ENCODE measurements at regions not wholly inside any gene's neighbourhood (a gene's known extent, or its start where the extent isn't known, plus 50 kb on each side); places are given as distances from the start of the nearest gene placed in this dataset.

DNA sequence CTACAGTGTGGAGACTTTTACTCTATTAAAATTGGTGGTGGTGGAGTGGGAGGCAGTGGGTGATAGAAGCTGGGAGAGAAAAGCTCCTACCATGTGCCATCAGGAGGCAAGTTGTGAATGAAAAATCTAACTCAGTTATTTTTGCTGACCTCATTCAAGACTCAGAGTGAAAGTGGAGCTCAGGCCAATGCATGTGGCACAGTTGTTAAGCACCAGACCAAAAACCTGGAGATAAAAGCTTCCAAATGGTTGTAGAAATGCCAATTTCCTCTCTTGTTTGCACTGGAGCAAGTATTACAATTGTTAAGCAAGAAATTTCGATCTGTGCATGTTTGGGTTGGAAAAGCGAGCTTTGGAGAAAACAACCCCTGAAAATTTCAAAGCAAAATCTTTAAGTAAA is 81.5 kb upstream of the PRICKLE2 start:
- TF ChIP-seq, protein P1, sequence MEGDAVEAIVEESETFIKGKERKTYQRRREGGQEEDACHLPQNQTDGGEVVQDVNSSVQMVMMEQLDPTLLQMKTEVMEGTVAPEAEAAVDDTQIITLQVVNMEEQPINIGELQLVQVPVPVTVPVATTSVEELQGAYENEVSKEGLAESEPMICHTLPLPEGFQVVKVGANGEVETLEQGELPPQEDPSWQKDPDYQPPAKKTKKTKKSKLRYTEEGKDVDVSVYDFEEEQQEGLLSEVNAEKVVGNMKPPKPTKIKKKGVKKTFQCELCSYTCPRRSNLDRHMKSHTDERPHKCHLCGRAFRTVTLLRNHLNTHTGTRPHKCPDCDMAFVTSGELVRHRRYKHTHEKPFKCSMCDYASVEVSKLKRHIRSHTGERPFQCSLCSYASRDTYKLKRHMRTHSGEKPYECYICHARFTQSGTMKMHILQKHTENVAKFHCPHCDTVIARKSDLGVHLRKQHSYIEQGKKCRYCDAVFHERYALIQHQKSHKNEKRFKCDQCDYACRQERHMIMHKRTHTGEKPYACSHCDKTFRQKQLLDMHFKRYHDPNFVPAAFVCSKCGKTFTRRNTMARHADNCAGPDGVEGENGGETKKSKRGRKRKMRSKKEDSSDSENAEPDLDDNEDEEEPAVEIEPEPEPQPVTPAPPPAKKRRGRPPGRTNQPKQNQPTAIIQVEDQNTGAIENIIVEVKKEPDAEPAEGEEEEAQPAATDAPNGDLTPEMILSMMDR (IDR thresholded peaks at IDR 0.05): no peak
- TF ChIP-seq POLR2A (IDR thresholded peaks at IDR 0.05): no peak
- intact Hi-C loops (cut with DNase I; ENCODE audit: low total_unique reads): no loop called here
- WGBS, 2 donors: 67 to 69% methylated on average over 2 of the region's 2 CpGs
- DNase-seq (ENCODE audit: low spot score in 2 of 2): no peak
- H3K4me3 ChIP-seq (ENCODE audit: low read depth, poor library complexity, severe bottlenecking): no peak overlapping the region

GRCh38 chr3:64305731-64306130 is 80.5 kb upstream of the PRICKLE2 start:
- H3K4me3 ChIP-seq (ENCODE audit: low read depth, poor library complexity, severe bottlenecking): no peak overlapping the region
- TF ChIP-seq, protein P1 (IDR thresholded peaks at IDR 0.05): no peak
- no peak for TF ChIP-seq POLR2A (IDR thresholded peaks at IDR 0.05)
- intact Hi-C loops (cut with DNase I; ENCODE audit: low total_unique reads): no loop called here
- no peak for DNase-seq (ENCODE audit: low spot score in 2 of 2)
- 88 to 98% methylated on average over 1 of the region's 1 CpG for WGBS, 2 donors

DNA sequence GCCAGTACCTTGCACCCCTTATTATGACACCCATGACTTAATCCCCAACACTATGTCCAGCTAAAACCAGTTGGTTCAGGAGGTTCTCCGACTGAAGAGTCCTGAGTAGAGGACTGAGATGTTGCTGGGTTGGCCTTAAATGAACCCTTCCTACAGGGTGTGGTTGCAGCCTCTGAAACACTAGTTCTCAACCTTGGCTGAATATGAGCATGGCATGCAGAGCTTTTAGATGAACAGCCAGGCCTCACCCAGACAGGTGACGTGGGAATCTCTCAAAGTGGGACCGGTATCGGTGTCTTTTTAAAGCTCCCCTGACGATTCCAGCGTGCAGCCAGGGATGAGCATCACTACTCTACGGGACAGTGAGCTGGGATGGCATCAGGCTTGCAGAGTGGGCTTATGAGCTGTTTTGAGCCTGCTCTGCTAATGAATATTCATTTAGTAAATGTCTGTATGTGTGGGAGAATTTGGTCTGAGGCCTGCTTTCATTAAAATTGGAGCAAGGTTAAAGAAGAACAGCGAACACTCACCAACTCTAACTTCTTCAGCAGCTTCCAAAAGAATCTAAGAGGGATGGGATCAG is 79.7 kb upstream of the PRICKLE2 start:
- no peak for TF ChIP-seq POLR2A (IDR thresholded peaks at IDR 0.05)
- TF ChIP-seq, protein P1 (IDR thresholded peaks at IDR 0.05): no peak
- no peak for DNase-seq (ENCODE audit: low spot score in 2 of 2)
- no peak overlapping the region for H3K4me3 ChIP-seq (ENCODE audit: low read depth, poor library complexity, severe bottlenecking)
- WGBS, 2 donors: 63 to 64% methylated on average over 8 of the region's 8 CpGs
- intact Hi-C loops (cut with DNase I; ENCODE audit: low total_unique reads): no loop called here

- WGBS, 2 donors: 94 to 97% methylated on average over 6 of the region's 6 CpGs
- DNase-seq (ENCODE audit: low spot score in 2 of 2): no peak
- intact Hi-C loops (cut with DNase I; ENCODE audit: low total_unique reads): no loop called here
- TF ChIP-seq, protein P1 (IDR thresholded peaks at IDR 0.05): no peak
- TF ChIP-seq POLR2A (IDR thresholded peaks at IDR 0.05): no peak
- H3K4me3 ChIP-seq (ENCODE audit: low read depth, poor library complexity, severe bottlenecking): no peak overlapping the region
Measured at GRCh38 chr3:64303881-64304280, 78.6 kb upstream of the PRICKLE2 start.

DNA sequence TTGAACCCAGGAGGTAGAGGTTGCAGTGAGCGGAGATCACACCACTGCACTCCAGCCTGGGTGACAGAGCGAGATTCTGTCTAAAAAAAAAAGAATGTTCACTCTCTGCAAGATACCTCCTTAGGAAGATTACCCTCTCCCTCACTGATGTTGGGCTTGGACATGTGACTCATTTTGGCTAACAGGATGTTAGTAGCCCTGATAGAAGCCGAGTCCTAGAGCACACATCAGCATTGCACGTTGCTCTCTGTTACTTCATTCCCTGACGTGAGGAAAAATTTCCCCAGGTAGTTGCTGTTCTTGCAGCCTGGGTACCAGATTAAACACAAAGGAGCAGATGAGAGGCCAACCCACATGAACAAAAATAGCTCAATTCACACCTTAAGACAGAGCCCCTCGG is 78.1 kb upstream of the PRICKLE2 start:
- no peak for TF ChIP-seq POLR2A (IDR thresholded peaks at IDR 0.05)
- TF ChIP-seq, protein P1 (IDR thresholded peaks at IDR 0.05): no peak
- WGBS, 2 donors: 88 to 94% methylated on average over 6 of the region's 6 CpGs
- intact Hi-C loops (cut with DNase I; ENCODE audit: low total_unique reads): no loop called here

GRCh38 chr3:64301476-64301875 is 76.2 kb upstream of the PRICKLE2 start:
- intact Hi-C loops (cut with DNase I; ENCODE audit: low total_unique reads): no loop called here

More for the DNA sequence above, 78.1 kb upstream of the PRICKLE2 start:
- DNase-seq (ENCODE audit: low spot score in 2 of 2): no peak
- no peak overlapping the region for H3K4me3 ChIP-seq (ENCODE audit: low read depth, poor library complexity, severe bottlenecking)

More at GRCh38 chr3:64301476-64301875, 76.2 kb upstream of the PRICKLE2 start:
- TF ChIP-seq POLR2A (IDR thresholded peaks at IDR 0.05): no peak
- TF ChIP-seq, protein P1 (IDR thresholded peaks at IDR 0.05): no peak
- no peak overlapping the region for H3K4me3 ChIP-seq (ENCODE audit: low read depth, poor library complexity, severe bottlenecking)
- DNase-seq (ENCODE audit: low spot score in 2 of 2): no peak
- 52 to 83% methylated on average over 2 of the region's 2 CpGs for WGBS, 2 donors
